GM12892 (cell line): ENCODE measurements at regions not wholly inside any gene's neighbourhood (a gene's known extent, or its start where the extent isn't known, plus 50 kb on each side); places are given as distances from the start of the nearest gene placed in this dataset.

Experiments
- DNase-seq: peaks from one replicate; pipeline ENCODE4 v3.0.0; 2011; ENCODE audit not compliant: insufficient read length
- FAIRE-seq: peaks from 2 replicates; lab custom pipeline; 2011; peaks lifted over from hg19 to GRCh38; lab: Jason Lieb, UNC
- POLR2A ChIP-seq: IDR thresholded peaks from 2 replicates; pipeline ENCODE4 v1.6.1; 2011; ENCODE audit warnings: low read depth, low read length, control low read depth
- POLR2AphosphoS5 ChIP-seq: IDR thresholded peaks from 2 replicates; pipeline ENCODE4 v1.6.1; 2011; ENCODE audit warnings: low read depth, low read length, control low read depth
- TAF1 ChIP-seq: IDR thresholded peaks from 2 replicates; pipeline ENCODE4 v1.6.1; 2011; ENCODE audit warnings: low read depth, mild to moderate bottlenecking, control low read depth, low read length, borderline replicate concordance

- FAIRE-seq (peak; percentile 91), DNase-seq (peak; percentile 16)
- TF ChIP-seq POLR2A: no peak
- TF ChIP-seq TAF1: no peak
- TF ChIP-seq POLR2AphosphoS5: no peak
Measured at GRCh38 chrX:9312922-9313867, 151.7 kb upstream of the TBL1X start.

- no peak for DNase-seq
- TF ChIP-seq POLR2A (no peak), POLR2AphosphoS5 (no peak), TAF1 (no peak)
- no peak for FAIRE-seq
Measured at GRCh38 chrX:9315086-9315485, 149.8 kb upstream of the TBL1X start.

GRCh38 chrX:9316096-9316495, 148.8 kb upstream of the TBL1X start:
- no peak for DNase-seq
- no peak for TF ChIP-seq POLR2A
- TF ChIP-seq TAF1: no peak
- no peak for TF ChIP-seq POLR2AphosphoS5
- no peak for FAIRE-seq

- TF ChIP-seq POLR2A (no peak), POLR2AphosphoS5 (no peak), TAF1 (no peak)
- DNase-seq: no peak
- no peak for FAIRE-seq
Measured at GRCh38 chrX:9317176-9317575, 147.7 kb upstream of the TBL1X start.

- no peak for TF ChIP-seq POLR2AphosphoS5
- TF ChIP-seq POLR2A: no peak
- no peak for TF ChIP-seq TAF1
- peak; percentile 9 for FAIRE-seq
Measured at GRCh38 chrX:9318213-9318612, 146.6 kb upstream of the TBL1X start.

GRCh38 chrX:9318766-9319165, 146.1 kb upstream of the TBL1X start:
- FAIRE-seq (peak; percentile 17), DNase-seq (no peak)
- TF ChIP-seq POLR2A: no peak
- no peak for TF ChIP-seq POLR2AphosphoS5
- no peak for TF ChIP-seq TAF1

More at GRCh38 chrX:9318213-9318612, 146.6 kb upstream of the TBL1X start:
- DNase-seq: no peak

GRCh38 chrX:9320940-9321339, 143.9 kb upstream of the TBL1X start:
- TF ChIP-seq POLR2A: no peak
- TF ChIP-seq TAF1: no peak
- no peak for TF ChIP-seq POLR2AphosphoS5
- DNase-seq: no peak
- FAIRE-seq: no peak

GRCh38 chrX:9324676-9325075, 140.2 kb upstream of the TBL1X start:
- FAIRE-seq (no peak), DNase-seq (no peak)
- no peak for TF ChIP-seq POLR2AphosphoS5

- FAIRE-seq (no peak), DNase-seq (no peak)
- no peak for TF ChIP-seq POLR2AphosphoS5
- TF ChIP-seq TAF1: no peak
- no peak for TF ChIP-seq POLR2A
Measured at GRCh38 chrX:9326369-9326768, 138.5 kb upstream of the TBL1X start.

GRCh38 chrX:9327086-9327746, 137.6 kb upstream of the TBL1X start:
- DNase-seq (no peak), FAIRE-seq (no peak)
- TF ChIP-seq POLR2A (no peak), TAF1 (no peak), POLR2AphosphoS5 (no peak)

GRCh38 chrX:9327747-9328145, 137.1 kb upstream of the TBL1X start:
- DNase-seq (no peak), FAIRE-seq (no peak)
- TF ChIP-seq POLR2AphosphoS5 (no peak), POLR2A (no peak), TAF1 (no peak)

GRCh38 chrX:9329056-9329455, 135.8 kb upstream of the TBL1X start:
- FAIRE-seq (no peak), DNase-seq (no peak)
- no peak for TF ChIP-seq TAF1
- TF ChIP-seq POLR2A: no peak
- no peak for TF ChIP-seq POLR2AphosphoS5
